Liver (tissue), 8 donors: ENCODE measurements at regions not wholly inside any gene's neighbourhood (a gene's known extent, or its start where the extent isn't known, plus 50 kb on each side); places are given as distances from the start of the nearest gene placed in this dataset.

Experiments
- DNase-seq: peaks from one replicate; pipeline ENCODE4 v3.0.0-alpha.2; 2017; ENCODE audit warnings: low spot score
- H3K27ac ChIP-seq, 2 donors: one replicate each; pipeline ENCODE4 v1.7.0; 2013; ENCODE audit warnings: inconsistent platforms in 2 of 2, low read length in 2 of 2, control low read depth in 1 of 2, low read depth in 1 of 2, mild to moderate bottlenecking in 1 of 2
- H3K27me3 ChIP-seq, 4 donors: one replicate each; pipeline versions ENCODE4 v1.6.1 to v1.7.0; 2013; ENCODE audit warnings: low read length in 3 of 4, inconsistent platforms in 1 of 4, mild to moderate bottlenecking in 1 of 4, moderate library complexity in 1 of 4; ENCODE audit not compliant: control insufficient read depth in 4 of 4, insufficient read depth in 4 of 4
- H3K36me3 ChIP-seq, 4 donors: one replicate each; pipeline versions ENCODE4 v1.6.1 to v1.7.0; 2013; ENCODE audit warnings: low read length in 3 of 4, mild to moderate bottlenecking in 3 of 4, low read depth in 1 of 4, moderate library complexity in 1 of 4; ENCODE audit not compliant: control insufficient read depth in 4 of 4, insufficient read depth in 3 of 4
- H3K4me1 ChIP-seq, 4 donors: one replicate each; pipeline versions ENCODE4 v1.6.1 to v1.7.0; 2013; ENCODE audit warnings: low read length in 3 of 4, mild to moderate bottlenecking in 3 of 4, moderate library complexity in 1 of 4; ENCODE audit not compliant: control insufficient read depth in 4 of 4, insufficient read depth in 4 of 4
- H3K4me3 ChIP-seq, 3 donors: one replicate each; pipeline versions ENCODE4 v1.6.1 to v1.7.0; 2013; ENCODE audit warnings: low read length in 3 of 3, control low read depth in 1 of 3, low read depth in 1 of 3, mild to moderate bottlenecking in 1 of 3
- H3K9ac ChIP-seq, 2 donors: one replicate each; pipeline ENCODE4 v1.7.0; 2013; ENCODE audit warnings: low read length in 2 of 2, mild to moderate bottlenecking in 2 of 2, moderate library complexity in 2 of 2, control low read depth in 1 of 2, low read depth in 1 of 2
- H3K9me3 ChIP-seq, 4 donors: one replicate each; pipeline versions ENCODE4 v1.6.1 to v1.7.0; 2013; ENCODE audit warnings: low read length in 3 of 4; ENCODE audit not compliant: control insufficient read depth in 4 of 4
- ATF3 ChIP-seq: IDR thresholded peaks from 2 replicates; pipeline ENCODE4 v1.6.1; 2016; ENCODE audit warnings: antibody characterized with exemption
- EGR1 ChIP-seq, 2 donors: IDR thresholded peaks; 2 replicates each; pipeline ENCODE4 v1.6.1; 2016 to 2018; ENCODE audit warnings: antibody characterized with exemption in 2 of 2, low read depth in 2 of 2
- FOXA1 ChIP-seq: IDR thresholded peaks from 2 replicates; pipeline ENCODE4 v1.6.1; 2016; ENCODE audit warnings: antibody characterized with exemption
- FOXA2 ChIP-seq: IDR thresholded peaks from 2 replicates; pipeline ENCODE4 v1.6.1; 2016; ENCODE audit warnings: antibody characterized with exemption
- GABPA ChIP-seq, 2 donors: IDR thresholded peaks in 1 of 2; conservative IDR thresholded peaks in 1 of 2; 2 replicates each; pipeline ENCODE4 v1.6.1; 2016; ENCODE audit warnings: antibody characterized with exemption in 2 of 2, mild to moderate bottlenecking in 1 of 2, moderate library complexity in 1 of 2
- HNF4A ChIP-seq, 2 donors: conservative IDR thresholded peaks; 2 replicates each; pipeline ENCODE4 v1.6.1; 2016; ENCODE audit warnings: antibody characterized with exemption in 2 of 2, mild to moderate bottlenecking in 2 of 2
- HNF4G ChIP-seq: IDR thresholded peaks from 2 replicates; pipeline ENCODE4 v1.6.1; 2016; ENCODE audit warnings: antibody characterized with exemption
- JUND ChIP-seq, 2 donors: IDR thresholded peaks; 2 replicates each; pipeline ENCODE4 v1.6.1; 2016; ENCODE audit warnings: antibody characterized with exemption in 2 of 2
- NR2F2 ChIP-seq: IDR thresholded peaks from 2 replicates; pipeline ENCODE4 v1.6.1; 2016; ENCODE audit warnings: antibody characterized with exemption
- RAD21 ChIP-seq, 2 donors: IDR thresholded peaks; 2 replicates each; pipeline ENCODE4 v1.6.1; 2016; ENCODE audit warnings: antibody characterized with exemption in 2 of 2, mild to moderate bottlenecking in 2 of 2
- RXRA ChIP-seq, 2 donors: IDR thresholded peaks; 2 replicates each; pipeline ENCODE4 v1.6.1; 2017 to 2018; ENCODE audit warnings: antibody characterized with exemption in 2 of 2, mild to moderate bottlenecking in 1 of 2
- SP1 ChIP-seq: IDR thresholded peaks from 2 replicates; pipeline ENCODE4 v1.6.1; 2018; ENCODE audit warnings: antibody characterized with exemption, mild to moderate bottlenecking
- TAF1 ChIP-seq: conservative IDR thresholded peaks from 2 replicates; pipeline ENCODE4 v1.6.1; 2016; ENCODE audit warnings: antibody characterized with exemption, mild to moderate bottlenecking
- YY1 ChIP-seq: IDR thresholded peaks from 2 replicates; pipeline ENCODE4 v1.6.1; 2016; ENCODE audit warnings: antibody characterized with exemption, mild to moderate bottlenecking
- ZBTB33 ChIP-seq: IDR thresholded peaks from 2 replicates; pipeline ENCODE4 v1.6.1; 2016; ENCODE audit warnings: antibody characterized with exemption
- WGBS: extraction: QIAGEN DNeasy Blood & Tissue Kit; methylation state at CpG from one replicate; pipeline ENCODE4 v1.1.7; 2013; 5-methylcytosine and 5-hydroxymethylcytosine counted together
- TF ChIP-seq, protein P1 (sequence below): IDR thresholded peaks from 2 replicates; pipeline ENCODE4 v1.6.1; 2016; ENCODE audit warnings: antibody characterized with exemption, mild to moderate bottlenecking
- TF ChIP-seq, protein P2 (sequence below): fragments of 150-350 bp; IDR thresholded peaks from 2 replicates; pipeline ENCODE4 v1.5.1; 2017; ENCODE audit warnings: improper control_type of control experiment, low read depth, low read length; ENCODE audit not compliant: missing input control
- donor health status: healthy.
- donor health status: healthy.
- donor health status: healthy.
- donor health status: healthy.
- donor health status: healthy.

DNA sequence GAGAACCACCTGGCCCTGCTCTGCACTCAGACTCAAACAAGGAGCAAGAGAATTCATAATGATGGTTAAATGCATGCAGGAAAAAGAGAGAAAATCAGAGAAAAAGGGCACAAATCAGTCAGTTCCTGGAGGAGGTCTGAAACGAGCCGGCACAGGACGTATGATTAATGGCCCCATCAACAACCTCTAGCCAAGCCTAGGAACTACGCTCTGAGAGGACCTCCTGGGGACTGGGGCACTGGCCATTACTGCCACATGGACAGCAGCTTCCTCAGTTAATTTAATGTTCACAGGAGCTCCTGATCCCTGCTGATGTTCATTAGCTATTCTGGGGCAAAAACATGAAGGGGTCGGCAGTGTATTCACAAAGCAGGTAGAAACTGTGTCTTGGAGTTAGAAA lies 238.1 kb downstream of the MED10 start (continued):
- TF ChIP-seq, protein P1, sequence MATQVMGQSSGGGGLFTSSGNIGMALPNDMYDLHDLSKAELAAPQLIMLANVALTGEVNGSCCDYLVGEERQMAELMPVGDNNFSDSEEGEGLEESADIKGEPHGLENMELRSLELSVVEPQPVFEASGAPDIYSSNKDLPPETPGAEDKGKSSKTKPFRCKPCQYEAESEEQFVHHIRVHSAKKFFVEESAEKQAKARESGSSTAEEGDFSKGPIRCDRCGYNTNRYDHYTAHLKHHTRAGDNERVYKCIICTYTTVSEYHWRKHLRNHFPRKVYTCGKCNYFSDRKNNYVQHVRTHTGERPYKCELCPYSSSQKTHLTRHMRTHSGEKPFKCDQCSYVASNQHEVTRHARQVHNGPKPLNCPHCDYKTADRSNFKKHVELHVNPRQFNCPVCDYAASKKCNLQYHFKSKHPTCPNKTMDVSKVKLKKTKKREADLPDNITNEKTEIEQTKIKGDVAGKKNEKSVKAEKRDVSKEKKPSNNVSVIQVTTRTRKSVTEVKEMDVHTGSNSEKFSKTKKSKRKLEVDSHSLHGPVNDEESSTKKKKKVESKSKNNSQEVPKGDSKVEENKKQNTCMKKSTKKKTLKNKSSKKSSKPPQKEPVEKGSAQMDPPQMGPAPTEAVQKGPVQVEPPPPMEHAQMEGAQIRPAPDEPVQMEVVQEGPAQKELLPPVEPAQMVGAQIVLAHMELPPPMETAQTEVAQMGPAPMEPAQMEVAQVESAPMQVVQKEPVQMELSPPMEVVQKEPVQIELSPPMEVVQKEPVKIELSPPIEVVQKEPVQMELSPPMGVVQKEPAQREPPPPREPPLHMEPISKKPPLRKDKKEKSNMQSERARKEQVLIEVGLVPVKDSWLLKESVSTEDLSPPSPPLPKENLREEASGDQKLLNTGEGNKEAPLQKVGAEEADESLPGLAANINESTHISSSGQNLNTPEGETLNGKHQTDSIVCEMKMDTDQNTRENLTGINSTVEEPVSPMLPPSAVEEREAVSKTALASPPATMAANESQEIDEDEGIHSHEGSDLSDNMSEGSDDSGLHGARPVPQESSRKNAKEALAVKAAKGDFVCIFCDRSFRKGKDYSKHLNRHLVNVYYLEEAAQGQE: no peak
- no peak for TF ChIP-seq FOXA1

- WGBS: 65% methylated on average over 5 of the region's 5 CpGs
- TF ChIP-seq, protein P2, sequence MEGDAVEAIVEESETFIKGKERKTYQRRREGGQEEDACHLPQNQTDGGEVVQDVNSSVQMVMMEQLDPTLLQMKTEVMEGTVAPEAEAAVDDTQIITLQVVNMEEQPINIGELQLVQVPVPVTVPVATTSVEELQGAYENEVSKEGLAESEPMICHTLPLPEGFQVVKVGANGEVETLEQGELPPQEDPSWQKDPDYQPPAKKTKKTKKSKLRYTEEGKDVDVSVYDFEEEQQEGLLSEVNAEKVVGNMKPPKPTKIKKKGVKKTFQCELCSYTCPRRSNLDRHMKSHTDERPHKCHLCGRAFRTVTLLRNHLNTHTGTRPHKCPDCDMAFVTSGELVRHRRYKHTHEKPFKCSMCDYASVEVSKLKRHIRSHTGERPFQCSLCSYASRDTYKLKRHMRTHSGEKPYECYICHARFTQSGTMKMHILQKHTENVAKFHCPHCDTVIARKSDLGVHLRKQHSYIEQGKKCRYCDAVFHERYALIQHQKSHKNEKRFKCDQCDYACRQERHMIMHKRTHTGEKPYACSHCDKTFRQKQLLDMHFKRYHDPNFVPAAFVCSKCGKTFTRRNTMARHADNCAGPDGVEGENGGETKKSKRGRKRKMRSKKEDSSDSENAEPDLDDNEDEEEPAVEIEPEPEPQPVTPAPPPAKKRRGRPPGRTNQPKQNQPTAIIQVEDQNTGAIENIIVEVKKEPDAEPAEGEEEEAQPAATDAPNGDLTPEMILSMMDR: no peak
- no peak for TF ChIP-seq GABPA (IDR thresholded peaks at IDR 0.05 in 1 of 2, conservative IDR thresholded peaks at IDR 0.05 in 1 of 2)
- no peak for TF ChIP-seq RAD21 (IDR thresholded peaks at IDR 0.05)
- TF ChIP-seq NR2F2: no peak
- TF ChIP-seq FOXA1: no peak
- no peak for TF ChIP-seq ZBTB33
- TF ChIP-seq TAF1: no peak
- TF ChIP-seq, protein P1: no peak
- no peak for TF ChIP-seq RXRA (IDR thresholded peaks at IDR 0.05)
- no peak for TF ChIP-seq ATF3
- TF ChIP-seq EGR1 (IDR thresholded peaks at IDR 0.05; ENCODE audit: low read depth in 2 of 2): no peak
- TF ChIP-seq SP1: no peak
- no peak for TF ChIP-seq YY1
- TF ChIP-seq HNF4A (conservative IDR thresholded peaks at IDR 0.05): no peak
- no peak for TF ChIP-seq HNF4G
- TF ChIP-seq FOXA2: no peak
- no peak for TF ChIP-seq JUND (IDR thresholded peaks at IDR 0.05)
- no peaks in the 10 kb centered on the region for H3K9me3 ChIP-seq
- no peak overlapping the region for H3K9ac ChIP-seq
- no peak overlapping the region for H3K4me3 ChIP-seq
- H3K27ac ChIP-seq: no peak overlapping the region
- H3K27me3 ChIP-seq: no peaks in the 10 kb centered on the region
- no peaks in the 10 kb centered on the region for H3K36me3 ChIP-seq
- DNase-seq: no peak
- H3K4me1 ChIP-seq: no peaks in the 10 kb centered on the region
Observed at GRCh38 chr5:6135977-6136376, 242.4 kb downstream of the MED10 start.
